Activated CD8-positive, alpha-beta T cell treated with anti-CD3 and anti-CD28 coated beads for 36 hours (primary cell): ENCODE measurements at regions not wholly inside any gene's neighbourhood (a gene's known extent, or its start where the extent isn't known, plus 50 kb on each side); places are given as distances from the start of the nearest gene placed in this dataset.

Source experiments
- ATAC-seq: fragments of 200-7000 bp; cut with Tn5 transposase; one replicate; pipeline ENCODE4 v1.10.0; 2021; ENCODE audit warnings: mild to moderate bottlenecking, moderate library complexity
- CTCF ChIA-PET: fragments of 350-600 bp; sonication (Branson Sonifier 250); formaldehyde crosslinking; loops from one replicate; lab custom pipeline; 2021; ENCODE audit warnings: antibody characterized with exemption; lab: Charles Lee
- POLR2A ChIA-PET: fragments of 350-600 bp; sonication (Branson Sonifier 250); formaldehyde crosslinking; loops from one replicate; lab custom pipeline; 2021; ENCODE audit warnings: antibody characterized with exemption; lab: Charles Lee
- DNase-seq: peaks from one replicate; pipeline ENCODE4 v3.0.0-alpha.2; 2020
- H3K27ac Mint-ChIP-seq: one replicate; pipeline ENCODE4 v1.8.0; 2021; ENCODE audit warnings: mild to moderate bottlenecking, mixed read lengths
- H3K27me3 Mint-ChIP-seq: one replicate; pipeline ENCODE4 v1.8.0; 2021; ENCODE audit warnings: mixed read lengths
- H3K36me3 Mint-ChIP-seq: one replicate; pipeline ENCODE4 v1.8.0; 2021; ENCODE audit warnings: low read depth, mixed read lengths
- H3K4me1 Mint-ChIP-seq: one replicate; pipeline ENCODE4 v1.8.0; 2021; ENCODE audit warnings: low read depth, mixed read lengths
- H3K4me3 Mint-ChIP-seq: one replicate; pipeline ENCODE4 v1.8.0; 2021; ENCODE audit warnings: mild to moderate bottlenecking, moderate library complexity, mixed read lengths
- H3K9me3 Mint-ChIP-seq: one replicate; pipeline ENCODE4 v1.8.0; 2021; ENCODE audit warnings: mixed read lengths
- CTCF ChIP-seq: fragments of 200-600 bp; IDR thresholded peaks from one replicate; pipeline ENCODE4 v1.8.0; 2022; ENCODE audit warnings: antibody characterized with exemption, mild to moderate bottlenecking
- intact Hi-C: fragments of 100-400 bp; cut with micrococcal nuclease; formaldehyde crosslinking; loops from one replicate; pipeline ENCODE4 v1.10.0; 2022

GRCh38 chr21:33125680-33126375, 55.9 kb downstream of the OLIG1 start:
- CTCF ChIA-PET: interaction anchor here (1.0 to 3.5 kb wide), 7 partner anchors 71 to 293 kb away, joined by 4 to 20 read pairs (median 9); no protein-coding TSS in a partner anchor
- Mint-ChIP-seq H3K9me3 (no peaks in the 10 kb centered on the region), H3K27me3 (peaks cover 18% of the 10 kb centered on the region), H3K27ac (no peak overlapping the region), H3K4me3 (no peak overlapping the region), H3K4me1 (peaks cover 4% of the 10 kb centered on the region), H3K36me3 (no peaks in the 10 kb centered on the region)
- DNase-seq (no peak), ATAC-seq (no peak)
- TF ChIP-seq CTCF: no peak
- intact Hi-C loops: loop anchor here (10.0 kb wide), 3 partner anchors 101 to 291 kb away; partner anchors contain the start of gene OLIG2
- POLR2A ChIA-PET: no interaction called here

GRCh38 chr21:33126569-33126968, 56.6 kb downstream of the OLIG1 start:
- H3K36me3 Mint-ChIP-seq: no peaks in the 10 kb centered on the region
- DNase-seq (no peak), ATAC-seq (no peak)
- peaks cover 4% of the 10 kb centered on the region for H3K4me1 Mint-ChIP-seq
- H3K9me3 Mint-ChIP-seq: no peaks in the 10 kb centered on the region
- no peak overlapping the region for H3K4me3 Mint-ChIP-seq
- ChIA-PET POLR2A (no interaction called here), CTCF (interaction anchor here (0.7 to 3.5 kb wide), 20 partner anchors 7 to 330 kb away, joined by 3 to 20 read pairs (median 4); no protein-coding TSS in a partner anchor)
- TF ChIP-seq CTCF: no peak
- H3K27me3 Mint-ChIP-seq: peaks cover 22% of the 10 kb centered on the region
- H3K27ac Mint-ChIP-seq: no peak overlapping the region
- intact Hi-C loops: loop anchor here (10.0 kb wide), 3 partner anchors 102 to 292 kb away; partner anchors contain the start of gene OLIG2

- no peaks in the 10 kb centered on the region for H3K36me3 Mint-ChIP-seq
- peak; percentile 83 for TF ChIP-seq CTCF
- H3K27ac Mint-ChIP-seq: no peak overlapping the region
- H3K4me3 Mint-ChIP-seq: peak overlapping the region; percentile 60
- ATAC-seq: peak; percentile 86
- no peaks in the 10 kb centered on the region for H3K9me3 Mint-ChIP-seq
- peaks cover 4% of the 10 kb centered on the region for H3K4me1 Mint-ChIP-seq
- ChIA-PET POLR2A (no interaction called here), CTCF (interaction anchor here (0.6 to 3.5 kb wide), 43 partner anchors 8 to 444 kb away, joined by 3 to 20 read pairs (median 3); partner anchors contain the start of gene PAXBP1)
- intact Hi-C loops: loop anchor here (10.0 kb wide), 3 partner anchors 103 to 293 kb away; partner anchors contain the start of gene OLIG2
- H3K27me3 Mint-ChIP-seq: peaks cover 23% of the 10 kb centered on the region
- peak; percentile 77 for DNase-seq
Measured at GRCh38 chr21:33127154-33127867, 57.4 kb downstream of the OLIG1 start.

- no peak for TF ChIP-seq CTCF
- ChIA-PET CTCF (interaction anchor here (0.6 to 3.5 kb wide), 36 partner anchors 9 to 445 kb away, joined by 3 to 20 read pairs (median 4); partner anchors contain the start of gene PAXBP1), POLR2A (no interaction called here)
- intact Hi-C loops: loop anchor here (10.0 kb wide), 3 partner anchors 103 to 293 kb away; partner anchors contain the start of gene OLIG2
- Mint-ChIP-seq H3K27me3 (peaks cover 25% of the 10 kb centered on the region), H3K27ac (no peak overlapping the region), H3K9me3 (no peaks in the 10 kb centered on the region), H3K4me3 (no peak overlapping the region), H3K4me1 (peaks cover 4% of the 10 kb centered on the region), H3K36me3 (no peaks in the 10 kb centered on the region)
- DNase-seq (no peak), ATAC-seq (no peak)
Measured at GRCh38 chr21:33127868-33128242, 57.9 kb downstream of the OLIG1 start.
